GM21360 (cell line): ENCODE measurements at regions not wholly inside any gene's neighbourhood (a gene's known extent, or its start where the extent isn't known, plus 50 kb on each side); places are given as distances from the start of the nearest gene placed in this dataset.
A peak's percentile ranks its signal among the peaks of the same experiment; 100 is the strongest.

Experiments
- ATAC-seq: cut with Tn5 transposase; IDR thresholded peaks from one replicate; pipeline ENCODE4 v1.9.1; 2021; ENCODE audit warnings: mild to moderate bottlenecking, moderate library complexity; ENCODE audit not compliant: unreplicated experiment

GRCh38 chr2:163877316-163877715 lies 141.5 kb upstream of the FIGN start:
- no peak for ATAC-seq

GRCh38 chr2:163863073-163863472 lies 127.3 kb upstream of the FIGN start:
- no peak for ATAC-seq

GRCh38 chr2:163859951-163860350 lies 124.1 kb upstream of the FIGN start:
- ATAC-seq, result peak; percentile 51

- ATAC-seq, result no peak
Measured at GRCh38 chr2:163856941-163857340, 121.1 kb upstream of the FIGN start.

GRCh38 chr2:163852616-163853015 lies 116.8 kb upstream of the FIGN start:
- no peak for ATAC-seq

GRCh38 chr2:163849756-163850435 lies 114.1 kb upstream of the FIGN start:
- no peak for ATAC-seq

GRCh38 chr2:163838890-163839289 lies 103.1 kb upstream of the FIGN start:
- no peak for ATAC-seq

GRCh38 chr2:163836167-163836566 lies 100.4 kb upstream of the FIGN start:
- no peak for ATAC-seq

- ATAC-seq, result no peak
Measured at GRCh38 chr2:163834841-163835240, 99.0 kb upstream of the FIGN start.

GRCh38 chr2:163834221-163834620 lies 98.4 kb upstream of the FIGN start:
- ATAC-seq, result no peak

GRCh38 chr2:163828771-163829170 lies 93.0 kb upstream of the FIGN start:
- ATAC-seq, result no peak

GRCh38 chr2:163822033-163822432 lies 86.2 kb upstream of the FIGN start:
- no peak for ATAC-seq

GRCh38 chr2:163812926-163813520 lies 77.2 kb upstream of the FIGN start:
- no peak for ATAC-seq

GRCh38 chr2:163808406-163808805 lies 72.6 kb upstream of the FIGN start:
- no peak for ATAC-seq

GRCh38 chr2:163802284-163802683 lies 66.5 kb upstream of the FIGN start:
- no peak for ATAC-seq

- no peak for ATAC-seq
Measured at GRCh38 chr2:163801486-163801885, 65.7 kb upstream of the FIGN start.

- ATAC-seq, result no peak
Measured at GRCh38 chr2:163800951-163801381, 65.2 kb upstream of the FIGN start.

- no peak for ATAC-seq
Measured at GRCh38 chr2:163799807-163800206, 64.0 kb upstream of the FIGN start.

GRCh38 chr2:163794635-163795034 lies 58.8 kb upstream of the FIGN start:
- ATAC-seq, result no peak
